WTC11 (cell line): ENCODE measurements at regions not wholly inside any gene's neighbourhood (a gene's known extent, or its start where the extent isn't known, plus 50 kb on each side); places are given as distances from the start of the nearest gene placed in this dataset.

Source experiments
- ATAC-seq: fragments of 200-7000 bp; cut with Tn5 transposase; 2 replicates; pipeline ENCODE4 v1.10.0; 2021; ENCODE audit warnings: mild to moderate bottlenecking, moderate library complexity
- CTCF ChIA-PET: fragments of 300-600 bp; sonication (Branson Sonifier 250); formaldehyde crosslinking; loops from one replicate; lab custom pipeline; 2021; ENCODE audit warnings: antibody characterized with exemption; lab: Charles Lee
- POLR2A ChIA-PET: fragments of 350-600 bp; sonication (Branson Sonifier 250); formaldehyde crosslinking; loops from one replicate; lab custom pipeline; 2021; ENCODE audit warnings: antibody characterized with exemption; lab: Charles Lee
- DNase-seq: peaks from one replicate; pipeline ENCODE4 v3.0.0; 2021; ENCODE audit warnings: low spot score
- H3K27ac Mint-ChIP-seq: 2 replicates; pipeline ENCODE4 v1.8.0; 2021; ENCODE audit warnings: mixed read lengths
- H3K27me3 Mint-ChIP-seq: 2 replicates; pipeline ENCODE4 v1.8.0; 2021; ENCODE audit warnings: low read depth, mild to moderate bottlenecking, moderate library complexity, mixed read lengths
- H3K36me3 Mint-ChIP-seq: 2 replicates; pipeline ENCODE4 v1.8.0; 2021; ENCODE audit warnings: mixed read lengths
- H3K4me1 Mint-ChIP-seq: 2 replicates; pipeline ENCODE4 v1.8.0; 2022; ENCODE audit warnings: mixed read lengths
- H3K4me3 Mint-ChIP-seq: 2 replicates; pipeline ENCODE4 v1.8.0; 2021; ENCODE audit warnings: mild to moderate bottlenecking, moderate library complexity, mixed read lengths
- H3K9me3 Mint-ChIP-seq: 2 replicates; pipeline ENCODE4 v1.8.0; 2021; ENCODE audit warnings: mixed read lengths
- ARID4B ChIP-seq: sonication (generic); formaldehyde crosslinking; IDR thresholded peaks from 2 replicates; pipeline ENCODE4 v1.8.0; 2023; ENCODE audit warnings: missing genetic modification reagents, mild to moderate bottlenecking, borderline replicate concordance
- ATF1 ChIP-seq: sonication (generic); formaldehyde crosslinking; IDR thresholded peaks from 2 replicates; pipeline ENCODE4 v1.8.1; 2023; ENCODE audit warnings: mild to moderate bottlenecking, moderate library complexity, missing genetic modification reagents
- ATF3 ChIP-seq: sonication (generic); formaldehyde crosslinking; conservative IDR thresholded peaks from 2 replicates; pipeline ENCODE4 v1.8.1; 2022; ENCODE audit warnings: mild to moderate bottlenecking, missing genetic modification reagents
- CDX4 ChIP-seq: fragments of 250-450 bp; sonication (Bioruptor Pico); IDR thresholded peaks from 2 replicates; pipeline ENCODE4 v1.9.0; 2021; ENCODE audit warnings: moderate library complexity, mild to moderate bottlenecking, inconsistent platforms, borderline replicate concordance
- CREM ChIP-seq: sonication (generic); formaldehyde crosslinking; IDR thresholded peaks from 2 replicates; pipeline ENCODE4 v1.8.1; 2022; ENCODE audit warnings: mild to moderate bottlenecking, missing genetic modification reagents, moderate library complexity
- HMGXB4 ChIP-seq: sonication (generic); formaldehyde crosslinking; IDR thresholded peaks from 2 replicates; pipeline ENCODE4 v1.8.1; 2023; ENCODE audit warnings: mild to moderate bottlenecking, moderate library complexity, missing genetic modification reagents
- NFE2L1 ChIP-seq: sonication (generic); formaldehyde crosslinking; IDR thresholded peaks from 2 replicates; pipeline ENCODE4 v1.8.1; 2023; ENCODE audit warnings: missing genetic modification reagents
- NR2C2 ChIP-seq: sonication (generic); formaldehyde crosslinking; IDR thresholded peaks from 2 replicates; pipeline ENCODE4 v1.8.0; 2022; ENCODE audit warnings: mild to moderate bottlenecking, missing genetic modification reagents
- NR3C1 ChIP-seq: sonication (generic); formaldehyde crosslinking; conservative IDR thresholded peaks from 2 replicates; pipeline ENCODE4 v1.8.1; 2023; ENCODE audit warnings: low read depth, mild to moderate bottlenecking, missing genetic modification reagents
- SMAD4 ChIP-seq: sonication (generic); formaldehyde crosslinking; IDR thresholded peaks from 2 replicates; pipeline ENCODE4 v1.8.0; 2022; ENCODE audit warnings: mild to moderate bottlenecking, missing genetic modification reagents
- SP1 ChIP-seq: sonication (generic); formaldehyde crosslinking; conservative IDR thresholded peaks from 2 replicates; pipeline ENCODE4 v1.8.1; 2022; ENCODE audit warnings: missing genetic modification reagents
- TEAD1 ChIP-seq: sonication (generic); formaldehyde crosslinking; IDR thresholded peaks from 2 replicates; pipeline ENCODE4 v1.8.0; 2022; ENCODE audit warnings: mild to moderate bottlenecking, missing genetic modification reagents
- ZBTB21 ChIP-seq: sonication (generic); formaldehyde crosslinking; IDR thresholded peaks from 2 replicates; pipeline ENCODE4 v1.8.1; 2023; ENCODE audit warnings: mild to moderate bottlenecking, missing genetic modification reagents, borderline replicate concordance
- ZMAT4 ChIP-seq: fragments of 250-450 bp; sonication (Bioruptor Pico); IDR thresholded peaks from 2 replicates; pipeline ENCODE4 v1.9.0; 2021; ENCODE audit warnings: mild to moderate bottlenecking
- ZNF121 ChIP-seq: sonication (generic); formaldehyde crosslinking; IDR thresholded peaks from 2 replicates; pipeline ENCODE4 v1.8.0; 2023; ENCODE audit warnings: missing genetic modification reagents
- ZNF232 ChIP-seq: sonication (generic); formaldehyde crosslinking; IDR thresholded peaks from 2 replicates; pipeline ENCODE4 v1.8.0; 2022; ENCODE audit warnings: mild to moderate bottlenecking, missing genetic modification reagents
- ZNF263 ChIP-seq: sonication (generic); formaldehyde crosslinking; IDR thresholded peaks from 2 replicates; pipeline ENCODE4 v1.8.1; 2022; ENCODE audit warnings: low read depth, mild to moderate bottlenecking, moderate library complexity, missing genetic modification reagents
- ZNF416 ChIP-seq: fragments of 250-450 bp; sonication (Bioruptor Pico); IDR thresholded peaks from 2 replicates; pipeline ENCODE4 v1.9.0; 2021; ENCODE audit warnings: mild to moderate bottlenecking, inconsistent platforms
- ZNF425 ChIP-seq: fragments of 250-450 bp; sonication (Bioruptor Pico); conservative IDR thresholded peaks from 2 replicates; pipeline ENCODE4 v1.9.0; 2021; ENCODE audit warnings: mild to moderate bottlenecking

- no peak overlapping the region for H3K27ac Mint-ChIP-seq
- CTCF ChIA-PET: interaction anchor here (1.2 kb wide), 1 partner anchor 69 kb away, joined by 4 read pairs; no protein-coding TSS in a partner anchor
Observed at GRCh38 chr5:33235824-33236223, 204.9 kb upstream of the TARS1 start.

GRCh38 chr5:33237471-33237870 is 203.3 kb upstream of the TARS1 start:
- CTCF ChIA-PET: no interaction called here
- Mint-ChIP-seq H3K27ac (no peak overlapping the region), H3K4me1 (no peaks in the 10 kb centered on the region), H3K36me3 (no peaks in the 10 kb centered on the region), H3K4me3 (no peak overlapping the region), H3K27me3 (no peaks in the 10 kb centered on the region), H3K9me3 (no peaks in the 10 kb centered on the region)
- ATAC-seq (no peak), DNase-seq (no peak)
- POLR2A ChIA-PET: no interaction called here
- TF ChIP-seq NFE2L1 (CRISPR knock-in tag) (no peak), ZMAT4 (no peak), NR2C2 (CRISPR knock-in tag) (no peak), ZNF232 (no peak), ZNF263 (no peak), TEAD1 (CRISPR knock-in tag) (no peak), CREM (no peak), CDX4 (no peak), ATF1 (CRISPR knock-in tag) (no peak)

More at GRCh38 chr5:33235824-33236223, 204.9 kb upstream of the TARS1 start:
- DNase-seq: no peak
- H3K36me3 Mint-ChIP-seq: no peaks in the 10 kb centered on the region
- POLR2A ChIA-PET: no interaction called here
- TF ChIP-seq NR3C1 (CRISPR knock-in tag) (no peak), SMAD4 (no peak), ARID4B (CRISPR knock-in tag) (no peak), SP1 (CRISPR knock-in tag) (no peak), ZNF121 (CRISPR knock-in tag) (no peak), ATF3 (CRISPR knock-in tag) (no peak), HMGXB4 (no peak), ZBTB21 (CRISPR knock-in tag) (no peak), ZNF416 (CRISPR knock-in tag) (no peak), ZNF425 (no peak)
- TF ChIP-seq, all 79 proteins: peak for 0
- Mint-ChIP-seq H3K4me1 (no peaks in the 10 kb centered on the region), H3K27me3 (no peaks in the 10 kb centered on the region), H3K9me3 (no peaks in the 10 kb centered on the region), H3K4me3 (no peak overlapping the region)
- ATAC-seq: no peak
